ENCODE measurements at regions not wholly inside any gene's neighbourhood (a gene's known extent, or its start where the extent isn't known, plus 50 kb on each side); places are given as distances from the start of the nearest gene placed in this dataset.

DNA sequence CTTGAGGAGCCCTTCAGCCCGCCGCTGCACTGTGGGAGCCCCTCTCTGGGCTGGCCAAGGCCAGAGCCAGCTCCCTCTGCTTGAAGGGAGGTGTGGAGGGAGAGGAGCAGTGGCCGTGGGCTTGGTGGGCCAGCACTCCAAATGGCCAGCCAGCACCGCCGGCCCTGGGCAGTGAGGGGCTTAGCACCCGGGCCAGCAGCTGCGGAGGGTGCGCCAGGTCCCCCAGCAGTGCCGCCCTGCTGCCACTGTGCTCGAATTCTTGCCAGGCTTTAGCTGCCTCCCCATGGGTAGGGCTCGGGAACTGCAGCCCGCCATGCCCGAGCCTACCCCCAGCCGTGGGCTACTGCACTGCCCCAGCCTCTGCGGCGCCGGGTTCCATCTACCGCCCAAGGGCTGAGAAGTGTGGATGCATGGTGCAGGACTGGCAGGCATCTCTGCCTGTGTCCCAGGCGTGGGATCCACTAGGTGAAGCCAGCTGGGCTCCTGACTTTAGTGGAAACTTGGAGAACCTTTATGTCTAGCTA lies 82.7 kb downstream of the KCNA4 start:
- FAIRE-seq (no peak), DNase-seq (ENCODE audit: low read depth, low spot score) (no peak)
- TF ChIP-seq JUN (IDR thresholded peaks at IDR 0.05; ENCODE audit: borderline replicate concordance, insufficient read depth, insufficient read length, low read depth), result no peak
- TF ChIP-seq GATA2 (IDR thresholded peaks at IDR 0.05; ENCODE audit: insufficient read depth, insufficient read length, low read depth, low read length), result no peak
- TF ChIP-seq FOS (IDR thresholded peaks at IDR 0.05; ENCODE audit: borderline replicate concordance, insufficient read depth, low read length), result no peak
- no peak for TF ChIP-seq MYC (IDR thresholded peaks at IDR 0.05; ENCODE audit: low read depth, low read length)
- TF ChIP-seq EZH2 (IDR thresholded peaks at IDR 0.05; ENCODE audit: borderline replicate concordance, low read depth, low read length, severe bottlenecking), result no peak
- TF ChIP-seq, protein P1, sequence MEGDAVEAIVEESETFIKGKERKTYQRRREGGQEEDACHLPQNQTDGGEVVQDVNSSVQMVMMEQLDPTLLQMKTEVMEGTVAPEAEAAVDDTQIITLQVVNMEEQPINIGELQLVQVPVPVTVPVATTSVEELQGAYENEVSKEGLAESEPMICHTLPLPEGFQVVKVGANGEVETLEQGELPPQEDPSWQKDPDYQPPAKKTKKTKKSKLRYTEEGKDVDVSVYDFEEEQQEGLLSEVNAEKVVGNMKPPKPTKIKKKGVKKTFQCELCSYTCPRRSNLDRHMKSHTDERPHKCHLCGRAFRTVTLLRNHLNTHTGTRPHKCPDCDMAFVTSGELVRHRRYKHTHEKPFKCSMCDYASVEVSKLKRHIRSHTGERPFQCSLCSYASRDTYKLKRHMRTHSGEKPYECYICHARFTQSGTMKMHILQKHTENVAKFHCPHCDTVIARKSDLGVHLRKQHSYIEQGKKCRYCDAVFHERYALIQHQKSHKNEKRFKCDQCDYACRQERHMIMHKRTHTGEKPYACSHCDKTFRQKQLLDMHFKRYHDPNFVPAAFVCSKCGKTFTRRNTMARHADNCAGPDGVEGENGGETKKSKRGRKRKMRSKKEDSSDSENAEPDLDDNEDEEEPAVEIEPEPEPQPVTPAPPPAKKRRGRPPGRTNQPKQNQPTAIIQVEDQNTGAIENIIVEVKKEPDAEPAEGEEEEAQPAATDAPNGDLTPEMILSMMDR (IDR thresholded peaks at IDR 0.05; ENCODE audit: extremely low read depth in 1 of 2, insufficient read depth in 1 of 2, low read depth in 1 of 2, low read length in 2 of 2), result no peak
- TF ChIP-seq, protein P2, sequence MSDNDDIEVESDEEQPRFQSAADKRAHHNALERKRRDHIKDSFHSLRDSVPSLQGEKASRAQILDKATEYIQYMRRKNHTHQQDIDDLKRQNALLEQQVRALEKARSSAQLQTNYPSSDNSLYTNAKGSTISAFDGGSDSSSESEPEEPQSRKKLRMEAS (IDR thresholded peaks at IDR 0.05; ENCODE audit: insufficient read depth, insufficient read length), result no peak
- no peak for TF ChIP-seq POLR2AphosphoS5 (IDR thresholded peaks at IDR 0.05; ENCODE audit: insufficient read depth, low read depth, low read length)
- TF ChIP-seq POLR2A (IDR thresholded peaks at IDR 0.05; ENCODE audit: low read depth, low read length), result no peak
- ChIA-PET POLR2A (no interaction called here), CTCF (no interaction called here)
- intact Hi-C loops (cut with micrococcal nuclease), result no loop called here
- Histone ChIP-seq H4K20me1 (replicated peaks; ENCODE audit: control insufficient read depth, extremely low read depth, insufficient read depth, low read length) (no peaks in the 10 kb centered on the region), H3K27me3 (ENCODE audit: control insufficient read depth in 2 of 2, insufficient read depth in 2 of 2, low read length in 2 of 2) (no peaks in the 10 kb centered on the region), H3K36me3 (ENCODE audit: control insufficient read depth in 2 of 2, extremely low read depth in 1 of 2, insufficient read depth in 2 of 2, low read length in 2 of 2) (no peaks in the 10 kb centered on the region), H3K4me2 (ENCODE audit: insufficient read depth, low read length) (no peak overlapping the region), H3K9ac (replicated peaks; ENCODE audit: extremely low read depth, insufficient read depth, low read length) (no peak overlapping the region), H3K27ac (ENCODE audit: insufficient read depth, low read depth, low read length) (no peak overlapping the region), H2AFZ (ENCODE audit: low read depth, low read length) (no peak overlapping the region), H3K79me2 (ENCODE audit: control insufficient read depth, insufficient read depth, low read length) (no peaks in the 10 kb centered on the region), H3K9me1 (replicated peaks; ENCODE audit: control insufficient read depth, extremely low read depth, insufficient read depth, low read length) (no peaks in the 10 kb centered on the region), H3K4me1 (ENCODE audit: control insufficient read depth, extremely low read depth, insufficient read depth, low read length) (no peaks in the 10 kb centered on the region), H3K4me3 (replicated peaks in 1 of 3; ENCODE audit: insufficient read depth in 1 of 3, low read depth in 1 of 3, low read length in 3 of 3) (no peak overlapping the region), H3K9me3 (replicated peaks; ENCODE audit: control insufficient read depth, insufficient read depth, low read length) (no peaks in the 10 kb centered on the region)
- dilution Hi-C loops (cut with MboI; ENCODE audit: extremely low pct_ligation_motif_present, low sequenced_read_pairs), result no loop called here
- no TSS peak for BruUV-seq (replicated peaks)
